ENCODE measurements at regions not wholly inside any gene's neighbourhood (a gene's known extent, or its start where the extent isn't known, plus 50 kb on each side); places are given as distances from the start of the nearest gene placed in this dataset.
"Not testable (repeated sequence)": the region's sequence is repeated elsewhere in the genome, so short reads cannot be mapped to it uniquely, and the experiment has no call there.

GRCh38 chr15:21001950-21002349 is 135.8 kb upstream of the POTEB2 start:
- not testable (repeated sequence) for TF ChIP-seq CTCF, EP300 (IDR thresholded peaks at IDR 0.05)

Data from ovary (tissue), 3 donors.